HuH-7 (cell line): ENCODE measurements at regions not wholly inside any gene's neighbourhood (a gene's known extent, or its start where the extent isn't known, plus 50 kb on each side); places are given as distances from the start of the nearest gene placed in this dataset.
"Not testable (repeated sequence)": the region's sequence is repeated elsewhere in the genome, so short reads cannot be mapped to it uniquely, and the experiment has no call there.

Source experiments
- DNase-seq: peaks from one replicate; pipeline ENCODE4 v3.0.0; 2011; ENCODE audit warnings: low spot score

- DNase-seq: no peak
Observed at GRCh38 chr18:64852281-64852680, 703.4 kb upstream of the LINC00305 start.

GRCh38 chr18:64851726-64852125 is 702.8 kb upstream of the LINC00305 start:
- no peak for DNase-seq

- DNase-seq: no peak
Observed at GRCh38 chr18:64850791-64851190, 701.9 kb upstream of the LINC00305 start.

- no peak for DNase-seq
Observed at GRCh38 chr18:64840911-64841701, 692.2 kb upstream of the LINC00305 start.

- DNase-seq: no peak
Observed at GRCh38 chr18:64810354-64810753, 661.5 kb upstream of the LINC00305 start.

GRCh38 chr18:64809801-64810200 is 660.9 kb upstream of the LINC00305 start:
- no peak for DNase-seq

GRCh38 chr18:64807560-64807959 is 658.7 kb upstream of the LINC00305 start:
- DNase-seq: no peak

- no peak for DNase-seq
Observed at GRCh38 chr18:64806691-64807090, 657.8 kb upstream of the LINC00305 start.

- DNase-seq: no peak
Observed at GRCh38 chr18:64806232-64806631, 657.3 kb upstream of the LINC00305 start.

GRCh38 chr18:64803471-64803870 is 654.6 kb upstream of the LINC00305 start:
- DNase-seq: no peak

- DNase-seq: no peak
Observed at GRCh38 chr18:64800151-64800550, 651.3 kb upstream of the LINC00305 start.

GRCh38 chr18:64799376-64799775 is 650.5 kb upstream of the LINC00305 start:
- no peak for DNase-seq

- no peak for DNase-seq
Observed at GRCh38 chr18:64791236-64791635, 642.3 kb upstream of the LINC00305 start.

GRCh38 chr18:64785686-64786085 is 636.8 kb upstream of the LINC00305 start:
- no peak for DNase-seq

GRCh38 chr18:64777556-64777955 is 628.7 kb upstream of the LINC00305 start:
- DNase-seq: no peak

- no peak for DNase-seq
Observed at GRCh38 chr18:64765908-64766307, 617.0 kb upstream of the LINC00305 start.

GRCh38 chr18:64752707-64753106 is 603.8 kb upstream of the LINC00305 start:
- DNase-seq: no peak

GRCh38 chr18:64749884-64750283 is 601.0 kb upstream of the LINC00305 start:
- DNase-seq: no peak

GRCh38 chr18:64747803-64748202 is 598.9 kb upstream of the LINC00305 start:
- DNase-seq: no peak

GRCh38 chr18:64742898-64743297 is 594.0 kb upstream of the LINC00305 start:
- DNase-seq: no peak

GRCh38 chr18:64734063-64734462 is 585.2 kb upstream of the LINC00305 start:
- DNase-seq: no peak

GRCh38 chr18:64725657-64726056 is 576.8 kb upstream of the LINC00305 start:
- not testable (repeated sequence) for DNase-seq

- peak; percentile 0 for DNase-seq
Observed at GRCh38 chr18:64720781-64721464, 572.0 kb upstream of the LINC00305 start.

- no peak for DNase-seq
Observed at GRCh38 chr18:64718808-64719207, 569.9 kb upstream of the LINC00305 start.
